Calu3 (cell line): ENCODE measurements at regions not wholly inside any gene's neighbourhood (a gene's known extent, or its start where the extent isn't known, plus 50 kb on each side); places are given as distances from the start of the nearest gene placed in this dataset.

ENCODE experiments used
- BruUV-seq: library from RNA; stranded (reverse); fragments of 400-500 nt; replicated peaks from 2 replicates; lab custom pipeline; 2021; lab: Mats Ljungman, UMichigan
- CTCF ChIA-PET: fragments of 300-600 bp; sonication (Branson Sonifier 250); formaldehyde crosslinking; loops from one replicate; lab custom pipeline; 2022; ENCODE audit warnings: antibody characterized with exemption; lab: Charles Lee
- DNase-seq: peaks from one replicate; pipeline ENCODE4 v3.0.0; 2022
- H3K27ac Mint-ChIP-seq: one replicate; pipeline ENCODE4 v1.8.0; 2022; ENCODE audit warnings: mixed read lengths; ENCODE audit not compliant: unreplicated experiment
- H3K27me3 Mint-ChIP-seq: one replicate; pipeline ENCODE4 v1.8.0; 2022; ENCODE audit warnings: mixed read lengths; ENCODE audit not compliant: unreplicated experiment
- H3K36me3 Mint-ChIP-seq: one replicate; pipeline ENCODE4 v1.8.0; 2022; ENCODE audit warnings: mild to moderate bottlenecking, moderate library complexity, mixed read lengths; ENCODE audit not compliant: insufficient read depth, unreplicated experiment
- H3K4me1 Mint-ChIP-seq: one replicate; pipeline ENCODE4 v1.8.0; 2022; ENCODE audit warnings: mild to moderate bottlenecking, low read depth, mixed read lengths; ENCODE audit not compliant: unreplicated experiment
- H3K4me3 Mint-ChIP-seq: one replicate; pipeline ENCODE4 v1.8.0; 2022; ENCODE audit warnings: mild to moderate bottlenecking, low read depth, moderate library complexity, mixed read lengths; ENCODE audit not compliant: unreplicated experiment
- H3K9me3 Mint-ChIP-seq: one replicate; pipeline ENCODE4 v1.8.0; 2022; ENCODE audit warnings: low read depth, mixed read lengths; ENCODE audit not compliant: unreplicated experiment
- CTCF ChIP-seq: fragments of 200-600 bp; IDR thresholded peaks from one replicate; pipeline ENCODE4 v1.8.0; 2022; ENCODE audit warnings: antibody characterized with exemption; ENCODE audit not compliant: unreplicated experiment
- intact Hi-C: fragments of 100-400 bp; cut with micrococcal nuclease; formaldehyde crosslinking; loops from one replicate; pipeline ENCODE4 v1.10.0; 2022; ENCODE audit not compliant: unreplicated experiment

GRCh38 chr20:51331481-51331880, 211.0 kb downstream of the NFATC2 start:
- no peaks in the 10 kb centered on the region for H3K9me3 Mint-ChIP-seq
- H3K27ac Mint-ChIP-seq, result no peak overlapping the region
- intact Hi-C loops, result no loop called here
- BruUV-seq, result no TSS peak
- no peaks in the 10 kb centered on the region for H3K4me1 Mint-ChIP-seq
- no peak for TF ChIP-seq CTCF
- CTCF ChIA-PET, result interaction anchor here (0.6 kb wide), 1 partner anchor 99 kb away, joined by 4 read pairs; no protein-coding TSS in a partner anchor
- H3K36me3 Mint-ChIP-seq, result no peaks in the 10 kb centered on the region
- DNase-seq, result no peak
- peaks cover 51% of the 10 kb centered on the region for H3K27me3 Mint-ChIP-seq
- H3K4me3 Mint-ChIP-seq, result no peak overlapping the region

- no peak overlapping the region for H3K4me3 Mint-ChIP-seq
- H3K27me3 Mint-ChIP-seq, result peaks cover 64% of the 10 kb centered on the region
- no peak for TF ChIP-seq CTCF
- H3K9me3 Mint-ChIP-seq, result no peaks in the 10 kb centered on the region
- H3K36me3 Mint-ChIP-seq, result no peaks in the 10 kb centered on the region
- no peak for DNase-seq
- CTCF ChIA-PET, result interaction anchor here (1.0 kb wide), 1 partner anchor 315 kb away, joined by 3 read pairs; no protein-coding TSS in a partner anchor
- intact Hi-C loops, result loop anchor here (1.0 kb wide), 1 partner anchor 16 kb away; no protein-coding TSS in a partner anchor
- BruUV-seq, result no TSS peak
- H3K4me1 Mint-ChIP-seq, result no peaks in the 10 kb centered on the region
- H3K27ac Mint-ChIP-seq, result no peak overlapping the region
These were observed 212.7 kb downstream of the NFATC2 start for GRCh38 chr20:51329845-51330244.

GRCh38 chr20:51327251-51327841, 215.2 kb downstream of the NFATC2 start:
- no peak for DNase-seq
- no peak for TF ChIP-seq CTCF
- no peak overlapping the region for H3K4me3 Mint-ChIP-seq
- CTCF ChIA-PET, result interaction anchor here (6.3 kb wide), 1 partner anchor 340 kb away, joined by 121 read pairs; no protein-coding TSS in a partner anchor
- H3K36me3 Mint-ChIP-seq, result no peaks in the 10 kb centered on the region
- H3K9me3 Mint-ChIP-seq, result no peaks in the 10 kb centered on the region
- no TSS peak for BruUV-seq
- H3K27ac Mint-ChIP-seq, result no peak overlapping the region
- H3K27me3 Mint-ChIP-seq, result peaks cover 72% of the 10 kb centered on the region
- no peaks in the 10 kb centered on the region for H3K4me1 Mint-ChIP-seq
- intact Hi-C loops, result no loop called here

GRCh38 chr20:51326201-51326819, 216.2 kb downstream of the NFATC2 start:
- intact Hi-C loops, result loop anchor here (1.0 kb wide), 1 partner anchor 339 kb away; no protein-coding TSS in a partner anchor
- CTCF ChIA-PET, result interaction anchor here (0.5 to 6.3 kb wide), 11 partner anchors 13 to 541 kb away, joined by 3 to 121 read pairs (median 7); no protein-coding TSS in a partner anchor
- peaks cover 82% of the 10 kb centered on the region for H3K27me3 Mint-ChIP-seq
- H3K4me1 Mint-ChIP-seq, result no peaks in the 10 kb centered on the region
- peak; percentile 66 for DNase-seq
- H3K27ac Mint-ChIP-seq, result no peak overlapping the region
- H3K9me3 Mint-ChIP-seq, result no peaks in the 10 kb centered on the region
- no peak overlapping the region for H3K4me3 Mint-ChIP-seq
- H3K36me3 Mint-ChIP-seq, result no peaks in the 10 kb centered on the region
- BruUV-seq, result no TSS peak
- peak; percentile 79 for TF ChIP-seq CTCF
